HG02610 (cell line): ENCODE measurements at regions not wholly inside any gene's neighbourhood (a gene's known extent, or its start where the extent isn't known, plus 50 kb on each side); places are given as distances from the start of the nearest gene placed in this dataset.
"Not testable (repeated sequence)": the region's sequence is repeated elsewhere in the genome, so short reads cannot be mapped to it uniquely, and the experiment has no call there.

ENCODE experiments used
- ATAC-seq: cut with Tn5 transposase; IDR thresholded peaks from one replicate; pipeline ENCODE4 v1.9.1; 2021; ENCODE audit warnings: mild to moderate bottlenecking, moderate library complexity; ENCODE audit not compliant: unreplicated experiment

DNA sequence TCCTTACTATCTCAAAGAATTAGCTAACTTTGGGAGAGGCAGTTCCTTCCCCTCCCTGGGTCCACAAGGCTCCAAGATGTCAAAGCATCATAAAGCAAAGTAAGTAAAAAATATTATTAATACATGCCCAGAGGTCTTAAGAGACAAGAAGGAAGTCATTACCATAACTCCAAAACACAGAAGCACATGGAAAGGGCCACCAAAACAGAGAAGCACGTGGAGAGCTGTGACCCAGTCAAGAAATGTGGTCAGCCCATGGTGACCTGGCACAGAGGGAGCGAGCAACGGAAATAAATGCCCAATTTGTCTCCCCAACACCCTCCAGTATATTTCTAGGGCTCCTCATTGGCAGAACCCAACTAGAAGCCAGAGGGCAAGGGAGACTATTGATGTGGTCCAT lies 277.5 kb upstream of the API5 start:
- ATAC-seq = no peak

DNA sequence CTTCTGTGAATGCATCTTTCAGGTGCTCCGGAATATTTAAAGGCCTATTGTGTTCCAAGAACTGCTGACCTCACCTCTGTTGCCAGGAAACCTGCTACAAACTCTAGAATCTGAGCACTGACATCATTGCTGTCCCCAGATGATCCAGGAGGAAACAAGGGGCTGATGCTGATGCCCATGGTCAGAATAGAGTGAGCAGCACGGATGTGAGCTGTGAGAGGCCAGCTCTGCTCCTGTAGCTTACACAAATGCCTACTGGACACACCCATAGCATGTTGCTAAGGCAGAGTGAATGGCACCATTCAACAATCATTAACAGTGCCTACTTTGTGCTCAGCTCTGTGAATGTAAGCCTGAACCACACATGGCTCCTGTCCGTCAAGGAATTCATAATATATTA lies 276.7 kb upstream of the API5 start:
- no peak for ATAC-seq

DNA sequence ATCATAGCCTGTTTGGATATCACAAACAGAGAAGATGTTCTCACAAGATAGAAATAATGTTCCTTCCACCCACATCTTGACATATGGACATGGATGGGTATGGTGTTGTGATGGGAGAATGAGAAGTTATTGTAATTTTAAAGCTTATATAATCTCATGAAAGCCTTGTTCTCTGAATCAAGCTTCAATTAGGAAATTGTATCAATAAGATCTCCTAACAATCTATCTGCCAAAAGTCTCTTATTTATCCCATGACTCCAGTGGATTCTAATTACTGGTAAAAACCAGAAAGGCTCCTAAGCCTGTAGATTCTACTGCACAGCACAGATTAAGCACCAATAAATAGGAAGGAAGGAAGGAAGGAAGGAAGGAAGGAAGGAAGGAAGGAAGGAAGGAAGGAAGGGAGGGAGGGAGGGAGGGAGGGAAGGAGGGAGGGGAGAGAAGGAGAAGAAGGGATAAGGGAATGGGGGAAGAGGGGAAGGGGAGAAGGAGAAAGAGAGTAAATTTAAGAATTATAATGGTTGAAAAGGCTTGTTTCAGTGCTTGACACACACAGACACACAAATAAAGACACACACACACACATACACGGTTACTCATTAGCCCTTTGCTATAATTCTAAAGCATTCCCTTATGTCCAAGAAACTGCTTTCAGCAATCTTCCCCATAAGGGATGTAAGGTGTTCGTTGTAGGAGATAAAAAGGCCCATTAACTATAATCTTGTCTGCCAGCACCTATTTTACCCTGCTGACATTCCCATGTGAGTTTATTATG lies 258.0 kb upstream of the API5 start:
- no peak for ATAC-seq

DNA sequence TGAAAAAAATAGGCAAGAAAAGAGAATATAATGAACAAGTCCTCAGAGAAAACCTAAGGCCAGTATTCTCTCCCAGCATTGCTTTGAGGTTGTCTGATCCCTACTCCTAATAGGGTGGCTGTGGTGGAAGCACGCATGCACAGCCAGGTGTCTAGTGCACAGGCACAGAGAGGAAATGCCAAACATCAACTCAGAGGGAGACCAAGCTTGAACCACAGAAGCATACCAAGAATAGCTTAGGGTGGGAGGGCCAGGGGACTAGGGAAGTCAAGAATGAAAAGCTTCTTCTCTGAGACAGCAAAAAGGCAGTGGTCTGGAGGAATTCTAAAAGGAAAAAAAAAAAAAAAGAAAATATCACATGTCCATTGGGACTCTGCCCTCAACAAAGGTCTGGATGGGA lies 244.1 kb upstream of the API5 start:
- ATAC-seq = no peak

DNA sequence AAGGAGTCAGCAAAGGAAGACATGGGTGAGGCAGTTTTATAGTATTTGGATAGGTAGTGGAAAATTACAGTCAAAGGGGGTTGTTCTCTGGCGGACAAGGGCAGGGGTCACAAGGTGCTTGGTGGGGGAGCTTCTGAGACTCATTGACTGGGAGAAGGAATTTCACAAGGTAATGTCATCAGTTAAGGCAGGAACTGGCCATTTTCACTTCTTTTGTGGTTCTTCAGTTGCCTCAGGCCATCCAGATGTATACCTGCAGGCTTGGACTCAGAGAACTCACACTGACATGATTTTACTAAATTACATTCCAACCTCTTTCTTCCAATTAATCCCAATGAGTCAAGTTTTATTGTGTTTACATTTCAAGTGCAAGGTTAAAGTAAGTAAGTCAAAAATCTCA lies 240.5 kb upstream of the API5 start:
- ATAC-seq = no peak

DNA sequence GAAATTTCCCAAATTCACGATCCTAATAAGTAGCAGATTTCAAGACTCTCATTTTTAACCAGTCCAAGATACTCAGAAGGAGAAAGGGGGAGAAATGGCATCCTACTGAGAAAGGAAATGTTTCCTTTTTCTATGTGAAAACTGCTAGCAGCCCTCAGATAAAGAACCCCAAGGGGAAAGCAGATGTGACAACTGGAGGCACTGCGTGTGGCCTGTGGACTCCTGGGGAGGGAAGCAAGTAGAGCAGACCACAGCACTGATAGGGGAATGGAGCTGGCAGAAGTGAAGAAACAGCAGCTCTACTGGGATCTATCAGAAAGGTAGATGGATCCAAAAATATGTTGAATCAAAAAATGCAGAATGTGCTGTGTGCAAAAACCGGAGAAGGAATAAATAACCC lies 239.7 kb upstream of the API5 start:
- ATAC-seq = no peak

DNA sequence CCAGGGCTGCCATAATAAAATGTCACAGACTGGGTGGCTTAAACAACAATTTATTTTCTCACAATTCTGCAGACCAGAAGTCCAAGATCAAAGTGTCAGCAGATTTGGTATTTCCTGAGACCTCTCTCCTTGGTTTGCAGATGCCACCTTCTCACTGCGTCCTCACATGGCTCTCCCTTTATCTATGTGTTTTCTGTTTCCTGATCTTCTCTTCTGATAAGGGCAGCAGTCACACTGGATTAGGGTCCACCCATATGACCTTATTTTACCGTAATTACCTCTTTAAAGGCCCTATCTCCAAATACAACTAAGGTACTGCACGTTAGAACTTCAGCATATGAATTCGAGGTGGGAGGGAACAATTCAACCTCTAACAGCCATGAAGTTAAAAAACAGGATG lies 238.9 kb upstream of the API5 start:
- no peak for ATAC-seq

DNA sequence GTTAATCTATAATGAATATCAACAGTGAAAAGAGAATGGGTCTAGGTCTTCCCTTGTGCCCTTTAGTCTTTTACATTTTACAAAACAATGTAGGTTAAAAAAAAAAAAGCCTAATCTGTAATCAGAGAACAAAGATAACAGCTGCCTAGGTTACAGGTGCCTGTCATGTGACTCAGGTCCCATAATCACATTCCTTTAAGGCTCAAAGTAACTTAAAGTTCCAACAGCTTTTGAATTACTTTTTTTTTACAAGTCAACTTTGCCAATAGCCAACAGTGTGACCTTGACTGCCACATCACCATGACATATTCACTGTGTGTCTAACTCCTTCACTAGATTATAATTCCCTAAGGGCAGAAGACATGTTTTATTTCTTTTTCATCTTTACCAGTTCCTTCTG lies 237.0 kb upstream of the API5 start:
- ATAC-seq = no peak

DNA sequence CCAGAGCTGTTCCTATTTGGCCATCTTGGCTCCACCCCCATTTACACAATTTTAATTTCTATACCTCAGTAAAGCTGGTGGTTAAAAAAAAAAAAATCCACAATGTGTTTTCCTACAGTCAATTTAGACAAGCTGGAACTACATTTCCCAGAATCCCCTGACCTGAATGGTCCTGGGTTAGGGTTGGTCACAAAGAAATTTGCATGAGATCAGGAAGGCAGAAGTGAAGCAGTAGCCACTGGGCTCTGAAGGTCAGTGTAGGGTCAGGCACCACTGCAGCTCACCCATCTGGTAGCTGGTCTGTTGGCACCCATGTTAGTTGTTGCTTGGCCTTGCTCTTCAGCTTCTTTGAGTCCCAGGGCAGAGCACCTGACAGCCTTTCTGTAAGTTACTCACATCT lies 210.7 kb upstream of the API5 start:
- no peak for ATAC-seq

DNA sequence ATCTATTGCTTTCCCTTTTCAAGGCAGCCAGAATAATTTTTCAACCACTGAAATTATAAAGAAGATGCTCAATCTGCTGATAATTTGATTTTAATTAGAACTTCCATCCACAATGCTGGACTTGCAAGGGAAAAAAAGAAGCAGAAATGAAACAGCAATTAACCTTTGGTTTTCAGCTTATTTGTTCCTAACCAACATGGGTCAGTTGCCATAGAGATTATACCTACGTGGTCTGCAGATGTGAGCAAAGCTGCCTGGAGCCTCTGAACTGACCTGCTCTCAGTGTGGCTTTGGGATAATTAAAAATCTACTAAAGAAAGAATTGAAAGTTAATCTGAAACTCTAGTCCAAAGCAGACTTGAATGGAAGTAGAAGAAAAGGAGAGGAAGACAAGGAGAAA lies 195.7 kb upstream of the API5 start:
- ATAC-seq = no peak

DNA sequence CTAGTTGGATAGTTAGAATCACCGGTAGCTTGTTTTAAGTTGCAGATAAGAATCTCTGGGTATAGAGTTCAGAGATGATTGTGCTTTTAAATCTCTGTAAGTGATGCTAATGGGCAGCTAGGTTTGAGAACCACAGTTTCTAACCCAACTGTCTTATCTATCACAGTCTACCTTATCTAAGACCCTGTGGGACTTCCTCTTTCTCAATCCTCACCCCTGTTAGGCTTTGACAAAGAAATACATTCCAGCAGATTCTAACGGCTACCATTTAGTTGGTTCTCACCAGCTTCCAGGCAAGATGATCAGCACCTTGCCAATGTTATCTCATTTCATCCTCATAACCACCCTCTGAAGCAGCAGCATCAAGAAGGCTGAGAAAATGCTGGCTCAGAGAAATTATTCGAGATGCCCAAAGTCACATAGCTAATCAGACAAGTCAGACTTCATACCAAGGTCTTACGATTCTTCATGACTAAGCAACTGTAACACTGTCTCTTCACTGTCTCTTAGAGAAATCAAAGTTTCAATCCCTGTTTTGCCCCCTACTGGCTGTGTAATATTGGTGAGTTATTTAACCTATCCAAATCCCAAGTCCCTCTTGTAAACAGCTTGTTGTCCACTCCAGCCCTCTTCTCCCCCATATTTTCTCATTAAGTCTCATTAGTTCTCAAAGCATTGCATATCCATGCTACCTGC lies 192.4 kb upstream of the API5 start:
- no peak for ATAC-seq

DNA sequence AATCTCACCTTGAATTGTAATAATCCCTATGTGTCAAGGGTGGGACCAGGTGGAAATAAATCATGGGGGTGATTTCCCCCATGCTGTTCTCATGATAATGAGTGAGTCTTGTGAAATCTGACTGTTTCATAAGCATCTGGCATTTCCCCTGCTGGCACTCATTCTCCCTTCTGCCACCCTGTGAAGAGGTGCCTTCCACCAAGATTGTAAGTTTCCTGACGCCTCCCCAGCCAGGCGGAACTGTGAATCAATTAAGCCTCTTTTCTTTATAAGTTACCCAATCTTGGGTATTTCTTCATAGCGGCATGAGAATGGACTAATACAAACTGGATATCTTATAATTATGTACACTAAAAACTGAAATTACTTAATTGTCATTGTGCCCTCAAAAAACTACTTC lies 189.2 kb upstream of the API5 start:
- no peak for ATAC-seq

DNA sequence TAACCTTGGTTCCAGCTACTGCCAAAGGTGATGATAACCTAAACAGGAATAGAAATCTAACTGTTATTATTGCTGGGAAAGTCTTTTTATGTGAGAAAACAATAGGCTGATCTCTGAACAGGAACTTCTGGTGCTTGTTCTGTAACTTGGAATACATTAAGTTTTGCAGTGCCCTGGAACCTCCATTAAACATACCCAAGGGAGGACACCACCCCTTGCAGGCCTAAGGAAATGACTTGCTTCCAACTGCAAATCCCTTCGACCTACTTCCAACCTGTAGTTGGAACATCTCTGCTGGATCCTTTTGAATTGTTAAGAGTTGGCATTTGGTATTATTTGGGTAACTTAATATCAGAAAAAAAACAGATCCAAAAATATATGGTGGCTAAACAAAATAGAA lies 188.4 kb upstream of the API5 start:
- ATAC-seq = no peak

DNA sequence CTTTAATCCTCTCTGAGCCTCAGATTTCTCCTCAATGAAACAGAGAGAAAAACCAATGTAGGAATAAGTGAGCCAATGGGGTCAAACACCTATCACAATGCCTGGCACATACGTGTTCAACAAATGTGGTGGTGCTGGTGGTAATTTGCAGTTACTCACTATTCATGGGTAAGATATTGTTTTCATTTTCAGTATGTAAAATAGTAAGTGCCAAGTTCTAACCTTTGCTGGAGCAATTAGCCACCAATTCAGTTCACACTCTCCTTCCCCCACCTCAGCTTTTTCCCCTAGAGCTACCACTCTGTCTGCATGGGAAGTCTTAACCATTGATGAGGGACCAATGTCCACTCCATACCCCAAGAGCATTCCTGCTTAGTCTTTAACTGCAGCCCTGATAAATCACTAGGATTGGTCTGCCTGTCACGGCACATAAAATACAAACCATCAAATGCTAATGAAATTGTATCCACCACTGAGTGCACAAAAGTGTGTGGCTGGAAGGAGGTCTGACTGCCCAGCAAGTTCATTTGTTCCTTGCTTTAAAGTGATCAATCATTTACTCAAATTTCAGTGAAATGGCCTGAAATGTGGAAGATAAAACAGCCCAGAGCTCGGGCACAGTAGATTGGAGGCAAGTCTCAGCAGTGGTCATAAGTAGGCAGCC lies 187.4 kb upstream of the API5 start:
- ATAC-seq = no peak

DNA sequence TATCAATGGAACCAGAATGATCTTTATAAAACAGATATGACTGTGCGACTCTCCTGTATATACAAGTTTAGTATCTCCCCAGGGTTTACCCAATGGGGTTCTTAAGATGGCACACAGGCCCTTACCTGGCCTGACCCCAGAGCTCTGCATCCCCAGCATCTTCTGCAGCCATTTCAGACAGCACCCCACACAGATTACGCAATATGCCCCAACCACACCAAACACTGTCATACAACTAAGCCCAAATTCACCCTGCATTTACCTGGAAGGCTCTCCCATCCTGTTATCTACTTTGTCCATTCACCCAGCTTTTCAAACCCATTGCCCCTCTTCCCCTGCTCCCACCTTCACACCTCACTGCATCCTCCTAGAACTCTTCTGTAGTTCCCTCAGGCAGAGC lies 182.5 kb upstream of the API5 start:
- ATAC-seq = no peak

DNA sequence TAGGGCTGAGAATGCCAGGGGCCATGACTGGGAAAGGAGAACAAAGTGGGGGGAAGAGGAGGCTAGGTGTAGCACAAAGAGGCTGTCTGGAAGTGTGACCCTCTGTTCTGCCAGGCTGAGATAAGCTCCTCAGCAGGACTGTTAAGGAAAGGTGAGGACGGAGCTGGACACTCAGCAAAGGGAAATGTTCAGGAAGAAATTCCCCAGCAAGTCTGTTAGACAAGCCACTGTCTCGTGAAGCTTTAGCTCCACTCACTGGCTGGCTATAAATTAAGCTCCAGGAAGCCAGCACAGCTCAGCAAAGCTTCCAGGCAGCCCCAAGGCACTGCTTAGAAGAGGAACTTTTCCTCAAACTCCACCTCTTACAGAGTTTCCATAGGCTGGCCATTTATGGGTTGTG lies 181.2 kb upstream of the API5 start:
- no peak for ATAC-seq

DNA sequence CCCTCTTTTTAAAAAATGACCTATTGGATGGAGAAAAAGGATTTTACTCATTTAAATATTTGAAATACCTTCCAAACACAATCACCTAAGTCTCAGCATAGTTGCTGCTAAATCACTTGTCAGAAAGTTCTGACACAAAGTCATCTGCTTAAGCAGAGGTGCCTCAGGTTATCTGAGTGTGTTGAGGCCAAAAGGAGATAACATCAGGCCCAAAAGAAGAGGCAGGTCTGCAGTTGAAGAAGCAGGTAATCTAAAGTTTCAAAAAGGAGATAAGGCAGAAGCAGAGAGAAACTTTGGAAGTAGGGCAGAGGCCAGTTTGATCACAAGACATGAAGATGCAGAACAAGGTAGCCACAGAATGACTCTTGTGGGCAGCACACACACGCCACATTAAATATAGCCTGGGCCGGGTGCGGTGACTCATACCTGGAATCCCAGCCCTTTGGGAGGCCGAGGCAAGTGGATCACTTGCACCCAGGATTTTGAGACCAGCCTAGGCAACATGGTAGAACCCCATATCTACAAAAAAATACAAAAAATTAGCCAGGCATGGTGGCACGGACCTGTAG lies 175.7 kb upstream of the API5 start:
- ATAC-seq = peak; percentile 82

DNA sequence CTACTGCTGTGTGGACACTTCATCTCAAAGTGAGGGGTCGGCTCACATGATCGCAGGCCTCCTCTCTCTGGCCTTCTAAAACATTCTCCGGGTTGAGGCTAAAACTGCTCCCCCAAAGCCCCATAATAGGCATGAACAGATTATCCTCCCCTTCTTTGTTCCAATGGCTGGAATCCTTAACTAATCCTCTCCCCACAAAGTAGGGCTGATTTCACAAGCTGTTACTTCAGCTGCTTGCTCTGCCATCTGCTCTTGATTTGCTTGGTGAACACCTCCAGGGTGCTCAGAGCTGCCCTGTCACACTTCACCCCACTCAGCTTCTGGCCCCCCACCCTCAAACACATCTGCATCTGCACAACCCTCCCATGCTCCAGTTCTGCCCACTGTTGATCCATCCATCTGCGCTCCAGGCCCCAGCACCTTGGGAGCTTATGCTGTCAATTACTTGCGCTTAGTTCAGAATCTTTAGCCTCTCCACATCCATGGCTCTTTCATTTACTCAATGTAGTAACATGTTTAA lies 173.1 kb upstream of the API5 start:
- no peak for ATAC-seq

DNA sequence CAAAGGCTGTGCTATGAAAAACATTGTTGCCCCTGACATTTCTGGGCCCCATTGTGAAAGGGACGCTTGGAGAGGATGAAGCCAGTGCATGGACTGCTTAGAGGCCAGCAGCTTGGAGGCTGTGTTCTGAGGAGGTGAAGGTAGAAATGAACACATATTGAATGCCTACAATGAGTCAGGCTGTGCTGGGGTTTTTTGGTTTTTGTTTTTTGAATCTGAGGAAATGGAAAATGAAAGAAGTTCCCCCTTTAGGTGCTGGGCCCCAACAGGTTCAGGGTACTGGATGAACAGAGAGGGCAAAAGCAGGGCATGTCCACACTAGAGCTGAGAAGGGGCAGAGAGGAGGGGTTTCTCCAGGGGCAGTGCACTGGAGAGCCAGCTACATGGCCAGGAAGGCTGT lies 166.1 kb upstream of the API5 start:
- ATAC-seq = peak; percentile 97

DNA sequence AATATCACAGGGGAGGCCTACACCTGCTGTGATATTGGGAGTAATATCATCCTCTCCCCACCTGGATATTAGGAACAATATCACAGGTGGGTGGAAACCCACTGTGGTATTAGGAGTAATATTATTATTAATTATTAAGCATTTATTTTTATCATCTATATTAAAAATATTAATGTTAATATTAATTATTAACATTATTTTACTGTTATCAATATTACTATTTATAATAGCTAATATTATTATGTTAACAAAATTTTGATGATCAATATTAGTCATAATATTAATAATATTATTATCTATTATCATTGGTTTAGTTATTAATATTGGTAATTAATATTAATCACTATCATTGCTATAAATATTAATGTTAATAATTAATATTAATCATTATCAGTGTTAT lies 161.1 kb upstream of the API5 start:
- ATAC-seq = no peak

DNA sequence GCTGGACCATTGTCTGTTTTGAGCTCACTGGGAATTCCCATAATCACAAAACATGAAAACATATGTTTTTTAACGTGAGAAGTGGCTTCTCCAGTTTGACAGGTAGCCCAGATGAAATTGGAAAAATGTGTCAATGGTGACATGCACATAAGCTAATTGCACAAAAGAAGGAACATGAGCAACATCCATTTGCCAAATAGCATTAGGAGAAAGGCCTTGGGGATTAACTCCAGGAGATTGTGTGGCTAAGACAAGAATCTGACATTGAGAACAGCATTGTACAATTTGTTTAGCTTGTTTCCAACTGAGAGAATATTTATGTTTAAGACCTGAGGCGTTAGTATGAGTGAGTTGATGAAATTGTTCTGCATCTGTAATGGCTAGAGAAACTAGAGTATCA lies 147.0 kb upstream of the API5 start:
- ATAC-seq = no peak

DNA sequence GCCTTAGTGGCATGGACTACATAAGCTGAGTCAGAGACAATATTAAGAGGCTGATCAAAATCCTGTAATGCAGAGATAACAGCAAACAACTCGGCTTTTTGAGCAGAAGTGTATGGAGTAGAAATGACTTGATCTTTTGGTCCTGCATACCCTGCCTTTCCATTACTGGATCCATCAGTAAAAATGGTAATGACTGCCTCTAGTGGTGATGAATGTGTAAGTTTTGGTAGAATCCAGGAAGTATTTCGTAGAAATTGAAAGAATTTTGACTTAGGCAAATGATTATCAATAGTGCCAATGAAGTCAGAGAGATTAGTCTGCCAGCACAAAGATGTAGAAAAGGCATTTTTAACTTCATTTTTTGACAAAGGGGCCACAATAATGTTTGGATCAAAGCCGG lies 146.4 kb upstream of the API5 start:
- not testable (repeated sequence) for ATAC-seq
